Transverse colon (tissue), 4 donors: ENCODE measurements at regions not wholly inside any gene's neighbourhood (a gene's known extent, or its start where the extent isn't known, plus 50 kb on each side); places are given as distances from the start of the nearest gene placed in this dataset.

ENCODE experiments used
- DNase-seq: peaks from one replicate; pipeline ENCODE4 v3.0.0-alpha.2; 2019
- H3K27ac ChIP-seq, 4 donors: fragments of 200-600 bp; sonication (generic); 2 replicates each; pipeline ENCODE4 v1.5.1; 2016 to 2018; ENCODE audit warnings: inconsistent platforms in 4 of 4
- H3K27me3 ChIP-seq: fragments of 200-600 bp; sonication (generic); 2 replicates; pipeline ENCODE4 v1.5.1; 2017; ENCODE audit warnings: inconsistent platforms
- H3K36me3 ChIP-seq, 4 donors: fragments of 200-600 bp; sonication (generic); 2 replicates each; pipeline ENCODE4 v1.5.1; 2017 to 2019; ENCODE audit warnings: inconsistent platforms in 4 of 4
- H3K4me1 ChIP-seq, 4 donors: fragments of 200-600 bp; sonication (generic); 2 replicates each; pipeline ENCODE4 v1.5.1; 2017 to 2020; ENCODE audit warnings: inconsistent platforms in 4 of 4
- H3K4me3 ChIP-seq, 4 donors: fragments of 200-600 bp; sonication (generic); 1 replicate in 1 of 4; 2 replicates in 3 of 4; pipeline versions ENCODE4 v1.5.1 to v1.6.1; 2017 to 2019; ENCODE audit warnings: inconsistent platforms in 4 of 4
- H3K9me3 ChIP-seq, 2 donors: fragments of 200-600 bp; sonication (generic); 2 replicates each; pipeline ENCODE4 v1.5.1; 2017 to 2019; ENCODE audit warnings: inconsistent platforms in 2 of 2
- EP300 ChIP-seq: sonication (generic); formaldehyde crosslinking; IDR thresholded peaks from one replicate; pipeline ENCODE4 v1.6.1; 2017; ENCODE audit warnings: antibody characterized with exemption, low read depth
- POLR2A ChIP-seq: fragments of 450-650 bp; IDR thresholded peaks from one replicate; pipeline ENCODE4 v1.6.1; 2016; ENCODE audit warnings: antibody characterized with exemption, mild to moderate bottlenecking, moderate library complexity
- POLR2AphosphoS5 ChIP-seq, 3 donors: sonication (generic); formaldehyde crosslinking; IDR thresholded peaks; one replicate each; pipeline ENCODE4 v1.6.1; 2016; ENCODE audit warnings: antibody characterized with exemption in 3 of 3
- WGBS, 2 donors: methylation state at CpG; one replicate each; pipeline ENCODE4 v1.1.5; 2018; ENCODE audit warnings: low coverage in 1 of 2; 5-methylcytosine and 5-hydroxymethylcytosine counted together
- in situ Hi-C, 4 donors: fragments of 200-750 bp; cut with MboI; loops; one replicate each; pipeline versions ENCODE4 v1.15.0 to v1.15.1; 2017; ENCODE audit warnings: low sequenced_read_pairs in 3 of 4, low pct_ligation_motif_present in 1 of 4, low pct_unique_long_range_greater_than_20kb in 1 of 4
- intact Hi-C: fragments of 100-400 bp; cut with DNase I; formaldehyde crosslinking; loops from one replicate; pipeline ENCODE4 v1.15.1; 2023; ENCODE audit warnings: low total_unique reads
- TF ChIP-seq, protein P1 (sequence below), 5 experiments: fragments of 200-600 bp in 3 of 5; fragments of 450-650 bp in 2 of 5; sonication (generic) in 3 of 5; IDR thresholded peaks; 1 replicate in 2 of 5; 2 replicates in 3 of 5; pipeline ENCODE4 v1.5.1; 2016 to 2017; ENCODE audit warnings: antibody characterized with exemption in 5 of 5, inconsistent platforms in 3 of 5, mild to moderate bottlenecking in 2 of 5, moderate library complexity in 1 of 5

DNA sequence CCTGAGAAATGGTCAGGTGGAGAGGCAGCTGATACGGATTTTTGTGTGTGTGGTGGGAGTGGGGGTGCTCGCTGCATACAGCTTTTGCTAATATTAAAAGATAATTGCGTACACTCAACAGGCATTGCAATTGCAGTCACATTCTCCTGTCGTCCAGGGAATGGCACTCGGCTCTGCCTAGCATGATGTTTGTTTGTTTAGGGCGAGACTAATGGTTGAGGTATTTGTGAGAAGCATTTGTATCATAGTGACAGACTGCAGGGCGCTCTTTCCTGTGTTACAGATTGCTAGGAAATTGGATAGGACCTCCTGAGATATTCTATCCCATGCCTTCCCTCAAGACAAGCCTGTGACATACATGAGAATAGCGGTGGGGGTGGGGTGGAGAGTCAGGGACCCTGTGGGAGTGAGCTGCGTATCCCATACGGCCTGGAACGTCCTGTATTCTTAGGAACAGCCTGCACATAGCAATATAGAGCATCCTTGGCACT, 207.4 kb downstream of the SOX4 start:
- Histone ChIP-seq H3K27me3 (no peaks in the 10 kb centered on the region), H3K4me1 (no peaks in the 10 kb centered on the region), H3K4me3 (no peak overlapping the region), H3K9me3 (no peaks in the 10 kb centered on the region), H3K27ac (no peak overlapping the region), H3K36me3 (no peaks in the 10 kb centered on the region)
- in situ Hi-C loops, result no loop called here
- 85 to 100% methylated on average over 2 to 11 of the region's 11 CpGs for WGBS, 2 donors
- no peak for DNase-seq
- intact Hi-C loops, result loop anchor here (10.0 kb wide), 1 partner anchor 206 kb away; the partner anchor contains the start of gene SOX4
- TF ChIP-seq EP300 (no peak), POLR2A (no peak), POLR2AphosphoS5 (IDR thresholded peaks at IDR 0.05) (no peak)
- TF ChIP-seq, protein P1, sequence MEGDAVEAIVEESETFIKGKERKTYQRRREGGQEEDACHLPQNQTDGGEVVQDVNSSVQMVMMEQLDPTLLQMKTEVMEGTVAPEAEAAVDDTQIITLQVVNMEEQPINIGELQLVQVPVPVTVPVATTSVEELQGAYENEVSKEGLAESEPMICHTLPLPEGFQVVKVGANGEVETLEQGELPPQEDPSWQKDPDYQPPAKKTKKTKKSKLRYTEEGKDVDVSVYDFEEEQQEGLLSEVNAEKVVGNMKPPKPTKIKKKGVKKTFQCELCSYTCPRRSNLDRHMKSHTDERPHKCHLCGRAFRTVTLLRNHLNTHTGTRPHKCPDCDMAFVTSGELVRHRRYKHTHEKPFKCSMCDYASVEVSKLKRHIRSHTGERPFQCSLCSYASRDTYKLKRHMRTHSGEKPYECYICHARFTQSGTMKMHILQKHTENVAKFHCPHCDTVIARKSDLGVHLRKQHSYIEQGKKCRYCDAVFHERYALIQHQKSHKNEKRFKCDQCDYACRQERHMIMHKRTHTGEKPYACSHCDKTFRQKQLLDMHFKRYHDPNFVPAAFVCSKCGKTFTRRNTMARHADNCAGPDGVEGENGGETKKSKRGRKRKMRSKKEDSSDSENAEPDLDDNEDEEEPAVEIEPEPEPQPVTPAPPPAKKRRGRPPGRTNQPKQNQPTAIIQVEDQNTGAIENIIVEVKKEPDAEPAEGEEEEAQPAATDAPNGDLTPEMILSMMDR (IDR thresholded peaks at IDR 0.05), result no peak

DNA sequence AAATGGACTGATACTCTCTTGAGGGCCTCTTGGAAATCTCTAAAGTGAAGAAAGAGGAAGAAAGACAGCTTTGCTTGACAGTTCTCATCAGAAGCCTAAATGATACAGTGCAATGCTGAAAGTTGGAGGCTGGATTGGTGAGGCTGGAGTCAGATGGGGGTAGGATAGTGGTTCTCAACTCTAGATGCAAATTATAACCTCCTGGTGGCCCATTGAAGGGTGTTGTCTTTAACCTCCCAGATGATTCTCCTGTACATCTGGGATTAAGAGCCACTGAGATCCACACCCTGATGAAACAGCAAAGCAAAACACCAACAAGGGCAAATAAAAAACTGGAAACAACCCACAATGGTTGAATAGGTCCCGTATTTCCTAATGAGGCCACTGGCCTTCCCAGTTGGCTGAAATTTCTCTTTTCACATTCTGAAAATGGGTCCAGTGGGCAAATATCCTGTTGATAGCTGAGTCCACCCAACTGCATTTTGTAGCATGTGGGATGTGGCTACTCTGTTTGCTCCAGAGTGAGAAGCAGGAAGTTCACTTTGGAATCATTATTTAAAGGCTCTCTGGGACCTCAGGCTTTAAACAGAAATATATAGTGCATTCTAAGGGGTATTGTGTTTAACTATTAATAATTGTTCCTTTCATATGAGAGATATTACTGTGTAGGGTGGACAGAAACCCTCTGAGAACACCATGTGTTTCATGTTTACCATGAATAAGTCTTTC, 208.1 kb downstream of the SOX4 start:
- TF ChIP-seq, protein P1 (IDR thresholded peaks at IDR 0.05), result no peak
- no peak for TF ChIP-seq EP300
- TF ChIP-seq POLR2A, result no peak
- no peak for TF ChIP-seq POLR2AphosphoS5 (IDR thresholded peaks at IDR 0.05)
- in situ Hi-C loops, result no loop called here
- intact Hi-C loops, result loop anchor here (10.0 kb wide), 1 partner anchor 207 kb away; the partner anchor contains the start of gene SOX4
- no peaks in the 10 kb centered on the region for H3K27me3 ChIP-seq
- H3K4me3 ChIP-seq, result no peak overlapping the region
- no peaks in the 10 kb centered on the region for H3K36me3 ChIP-seq
- H3K27ac ChIP-seq, result no peak overlapping the region
- no peak for DNase-seq
- H3K4me1 ChIP-seq, result no peaks in the 10 kb centered on the region
- no peaks in the 10 kb centered on the region for H3K9me3 ChIP-seq
- WGBS, 2 donors, result 68% methylated on average over 1 of the region's 1 CpG; no CpG with 5 or more reads in 1 of the 2 donors

DNA sequence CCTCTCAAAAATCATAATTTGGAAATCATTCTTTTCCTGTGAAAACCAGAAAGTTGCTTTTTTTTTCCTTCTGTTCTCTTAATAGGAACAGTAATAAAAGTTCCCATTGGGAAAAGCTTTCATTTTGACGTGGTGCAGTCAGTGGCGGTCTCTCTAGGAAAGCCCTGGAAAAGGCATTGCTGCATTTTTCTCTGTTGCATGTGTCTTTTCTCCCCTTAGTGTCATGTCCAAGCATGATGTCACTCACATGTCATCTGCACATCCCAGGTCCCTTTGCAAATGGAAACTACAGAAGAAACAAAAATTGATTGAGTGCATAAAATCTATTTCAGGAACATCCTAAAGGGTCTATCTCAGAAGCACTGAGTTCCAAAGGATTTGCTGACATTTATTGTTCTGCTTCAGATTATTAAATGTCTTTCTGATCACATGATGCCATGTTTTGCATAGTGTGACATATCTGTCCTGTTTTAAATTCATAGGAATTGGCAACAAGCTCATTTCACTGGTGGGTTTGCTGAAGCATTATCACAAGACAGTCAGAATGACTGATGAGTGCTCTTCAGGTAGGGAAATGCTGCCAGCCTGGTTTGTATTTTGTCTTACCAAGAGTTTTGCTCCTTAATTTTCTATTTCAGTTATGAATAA, 208.7 kb downstream of the SOX4 start:
- H3K27me3 ChIP-seq, result no peaks in the 10 kb centered on the region
- intact Hi-C loops (loop anchor here (10.0 kb wide), 1 partner anchor 207 kb away; the partner anchor contains the start of gene SOX4), in situ Hi-C loops (no loop called here)
- TF ChIP-seq POLR2AphosphoS5 (IDR thresholded peaks at IDR 0.05) (no peak), POLR2A (no peak), EP300 (no peak)
- TF ChIP-seq, protein P1 (IDR thresholded peaks at IDR 0.05), result no peak
- no peaks in the 10 kb centered on the region for H3K9me3 ChIP-seq
- no peak for DNase-seq
- WGBS, 2 donors, result 63 to 83% methylated on average over 2 of the region's 2 CpGs
- H3K4me1 ChIP-seq, result no peaks in the 10 kb centered on the region
- H3K27ac ChIP-seq, result no peak overlapping the region
- no peak overlapping the region for H3K4me3 ChIP-seq
- H3K36me3 ChIP-seq, result no peaks in the 10 kb centered on the region

DNA sequence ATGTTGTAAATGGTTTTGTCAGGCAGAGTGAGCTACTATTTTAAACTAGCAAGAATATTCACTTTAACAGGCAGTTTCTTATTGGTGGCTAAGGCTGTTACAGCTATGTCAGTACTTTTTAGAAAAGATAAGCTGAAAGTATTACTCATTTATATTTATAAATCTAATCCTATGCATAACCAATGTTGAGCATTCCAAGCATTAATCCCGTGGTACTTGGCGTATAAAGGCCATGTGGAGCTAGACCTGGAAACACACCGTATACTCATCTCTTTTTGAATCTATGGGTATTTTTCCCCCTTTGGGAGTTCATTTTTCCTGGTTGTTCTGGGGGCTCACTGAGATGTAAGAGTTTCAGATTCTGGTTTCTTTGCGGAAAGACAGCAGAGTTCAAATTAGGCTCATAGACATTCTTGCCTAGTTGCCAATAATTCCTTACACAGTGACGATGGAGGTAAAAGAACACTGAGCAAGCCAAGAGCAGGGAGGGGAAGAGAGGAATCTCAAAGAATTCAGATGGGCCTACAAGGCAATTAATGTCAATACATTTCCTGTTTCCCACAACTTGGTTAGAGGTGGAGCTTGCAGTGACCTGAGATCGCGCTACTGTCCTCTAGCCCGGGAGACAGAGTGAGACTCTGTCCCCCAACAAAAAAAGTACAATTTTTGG, 211.5 kb downstream of the SOX4 start:
- WGBS, 2 donors, result 73 to 90% methylated on average over 6 to 8 of the region's 8 CpGs

More for the DNA sequence above, 211.5 kb downstream of the SOX4 start:
- in situ Hi-C loops, result no loop called here
- Histone ChIP-seq H3K27me3 (no peaks in the 10 kb centered on the region), H3K4me3 (no peak overlapping the region), H3K27ac (no peak overlapping the region), H3K36me3 (no peaks in the 10 kb centered on the region), H3K4me1 (peaks cover 6 to 25% (median 13%) of the 10 kb centered on the region in 4 donors), H3K9me3 (no peaks in the 10 kb centered on the region)
- no peak for DNase-seq
- TF ChIP-seq, protein P1 (IDR thresholded peaks at IDR 0.05), result no peak
- intact Hi-C loops, result loop anchor here (10.0 kb wide), 1 partner anchor 210 kb away; the partner anchor contains the start of gene SOX4
